VCaP (cell line): ENCODE measurements at regions not wholly inside any gene's neighbourhood (a gene's known extent, or its start where the extent isn't known, plus 50 kb on each side); places are given as distances from the start of the nearest gene placed in this dataset.

Experiments
- H3K27ac ChIP-seq: fragments of 450-650 bp; 2 replicates; pipeline ENCODE4 v1.5.1; 2017
- CTCF ChIP-seq: fragments of 450-650 bp; conservative IDR thresholded peaks from 2 replicates; pipeline ENCODE4 v1.5.1; 2017; ENCODE audit warnings: mild to moderate bottlenecking, moderate library complexity

- TF ChIP-seq CTCF = no peak
- no peak overlapping the region for H3K27ac ChIP-seq
Measured at GRCh38 chr6:41462033-41462432, 84.1 kb upstream of the FOXP4 start.

- peak; percentile 63 for TF ChIP-seq CTCF
- H3K27ac ChIP-seq = no peak overlapping the region
Measured at GRCh38 chr6:41463062-41463930, 82.9 kb upstream of the FOXP4 start.

GRCh38 chr6:41464019-41464418 lies 82.2 kb upstream of the FOXP4 start:
- H3K27ac ChIP-seq = no peak overlapping the region

GRCh38 chr6:41464481-41464880 lies 81.7 kb upstream of the FOXP4 start:
- TF ChIP-seq CTCF = no peak
- H3K27ac ChIP-seq = no peak overlapping the region

More at GRCh38 chr6:41464019-41464418, 82.2 kb upstream of the FOXP4 start:
- TF ChIP-seq CTCF = no peak

- no peak for TF ChIP-seq CTCF
- H3K27ac ChIP-seq = no peak overlapping the region
Measured at GRCh38 chr6:41466437-41466990, 79.7 kb upstream of the FOXP4 start.

- no peak for TF ChIP-seq CTCF
- no peak overlapping the region for H3K27ac ChIP-seq
Measured at GRCh38 chr6:41467061-41467460, 79.1 kb upstream of the FOXP4 start.

- no peak overlapping the region for H3K27ac ChIP-seq
- TF ChIP-seq CTCF = no peak
Measured at GRCh38 chr6:41467627-41468404, 78.4 kb upstream of the FOXP4 start.
